GM23248 (cell line): ENCODE measurements at regions not wholly inside any gene's neighbourhood (a gene's known extent, or its start where the extent isn't known, plus 50 kb on each side); places are given as distances from the start of the nearest gene placed in this dataset.

Experiments
- EZH2 ChIP-seq: fragments of 200-600 bp; sonication (generic); IDR thresholded peaks from 2 replicates; pipeline ENCODE4 v1.6.1; 2018; ENCODE audit warnings: antibody characterized with exemption, mild to moderate bottlenecking; ENCODE audit not compliant: insufficient read depth, poor library complexity, severe bottlenecking
- EZH2phosphoT487 ChIP-seq: fragments of 200-600 bp; sonication (generic); IDR thresholded peaks from 2 replicates; pipeline ENCODE4 v1.6.1; 2018; ENCODE audit warnings: antibody characterized with exemption, moderate library complexity, mild to moderate bottlenecking, low read depth; ENCODE audit not compliant: insufficient read depth

- TF ChIP-seq EZH2 (no peak), EZH2phosphoT487 (no peak)
Measured at GRCh38 chr5:4294878-4295277, 699.2 kb downstream of the IRX1 start.
